ENCODE measurements at regions not wholly inside any gene's neighbourhood (a gene's known extent, or its start where the extent isn't known, plus 50 kb on each side); places are given as distances from the start of the nearest gene placed in this dataset.

DNA sequence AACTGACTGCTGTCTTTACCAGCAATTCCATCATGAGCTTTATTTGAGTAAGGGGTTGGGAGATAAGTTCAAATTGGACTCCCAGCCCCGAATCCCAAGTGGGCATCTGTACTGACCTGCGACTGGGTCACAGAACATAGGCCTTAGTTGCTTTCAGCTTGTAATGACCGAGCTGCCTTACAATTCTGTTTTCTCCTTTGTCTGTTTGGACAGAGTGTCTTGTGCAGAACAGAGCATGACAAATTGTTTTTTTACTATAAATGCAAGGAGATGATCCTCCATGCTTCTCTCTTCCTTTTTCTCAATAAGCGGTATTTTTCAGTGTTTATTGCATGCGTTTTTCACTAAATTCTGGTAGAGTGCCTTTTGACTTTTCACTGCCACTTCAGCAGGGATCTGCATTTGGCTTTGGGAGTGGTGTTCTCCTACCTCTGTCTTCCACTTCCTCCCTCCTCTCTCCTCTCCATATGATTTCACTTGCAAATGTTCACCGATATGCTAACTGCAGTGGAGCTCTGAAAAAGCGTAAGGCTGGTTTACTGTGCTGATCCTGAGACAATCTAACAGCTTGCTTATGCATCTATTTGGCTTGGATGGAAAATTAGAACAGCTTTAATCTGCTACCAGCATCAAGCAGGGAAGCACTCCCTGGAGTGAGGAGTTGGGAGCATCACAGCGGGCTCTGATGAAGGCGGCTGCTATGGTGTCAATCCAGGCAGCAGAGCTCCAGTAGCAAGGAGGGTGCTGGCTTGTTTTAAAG is 158.8 kb upstream of the SMIM21 start:
- no peak overlapping the region for H3K4me3 ChIP-seq (ENCODE audit: low read depth, low read length)
- TF ChIP-seq, protein P1, sequence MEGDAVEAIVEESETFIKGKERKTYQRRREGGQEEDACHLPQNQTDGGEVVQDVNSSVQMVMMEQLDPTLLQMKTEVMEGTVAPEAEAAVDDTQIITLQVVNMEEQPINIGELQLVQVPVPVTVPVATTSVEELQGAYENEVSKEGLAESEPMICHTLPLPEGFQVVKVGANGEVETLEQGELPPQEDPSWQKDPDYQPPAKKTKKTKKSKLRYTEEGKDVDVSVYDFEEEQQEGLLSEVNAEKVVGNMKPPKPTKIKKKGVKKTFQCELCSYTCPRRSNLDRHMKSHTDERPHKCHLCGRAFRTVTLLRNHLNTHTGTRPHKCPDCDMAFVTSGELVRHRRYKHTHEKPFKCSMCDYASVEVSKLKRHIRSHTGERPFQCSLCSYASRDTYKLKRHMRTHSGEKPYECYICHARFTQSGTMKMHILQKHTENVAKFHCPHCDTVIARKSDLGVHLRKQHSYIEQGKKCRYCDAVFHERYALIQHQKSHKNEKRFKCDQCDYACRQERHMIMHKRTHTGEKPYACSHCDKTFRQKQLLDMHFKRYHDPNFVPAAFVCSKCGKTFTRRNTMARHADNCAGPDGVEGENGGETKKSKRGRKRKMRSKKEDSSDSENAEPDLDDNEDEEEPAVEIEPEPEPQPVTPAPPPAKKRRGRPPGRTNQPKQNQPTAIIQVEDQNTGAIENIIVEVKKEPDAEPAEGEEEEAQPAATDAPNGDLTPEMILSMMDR (IDR thresholded peaks at IDR 0.05; ENCODE audit: borderline replicate concordance, insufficient read depth, low read depth, low read length), result no peak

DNA sequence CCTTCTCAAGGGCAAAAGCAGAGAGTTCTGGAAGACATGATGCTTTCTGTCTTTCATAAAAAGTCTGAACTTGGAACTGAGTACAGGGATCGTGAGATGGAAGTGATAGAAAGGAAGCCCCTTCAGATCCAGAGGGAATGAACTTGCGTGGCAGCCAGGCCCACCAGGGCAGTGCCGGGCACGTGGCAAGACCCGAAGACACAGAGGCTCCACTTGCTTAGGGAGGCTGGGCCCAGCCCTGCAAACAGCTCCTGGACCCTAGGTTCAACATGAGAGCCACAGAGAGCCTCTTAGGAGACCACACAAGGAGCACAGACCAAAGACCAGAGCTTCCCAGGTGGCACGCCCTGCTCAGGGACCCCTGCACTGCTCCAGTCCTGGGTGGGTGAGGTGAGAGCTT is 155.4 kb upstream of the SMIM21 start:
- TF ChIP-seq, protein P1 (IDR thresholded peaks at IDR 0.05; ENCODE audit: borderline replicate concordance, insufficient read depth, low read depth, low read length), result no peak
- H3K4me3 ChIP-seq (ENCODE audit: low read depth, low read length), result no peak overlapping the region

DNA sequence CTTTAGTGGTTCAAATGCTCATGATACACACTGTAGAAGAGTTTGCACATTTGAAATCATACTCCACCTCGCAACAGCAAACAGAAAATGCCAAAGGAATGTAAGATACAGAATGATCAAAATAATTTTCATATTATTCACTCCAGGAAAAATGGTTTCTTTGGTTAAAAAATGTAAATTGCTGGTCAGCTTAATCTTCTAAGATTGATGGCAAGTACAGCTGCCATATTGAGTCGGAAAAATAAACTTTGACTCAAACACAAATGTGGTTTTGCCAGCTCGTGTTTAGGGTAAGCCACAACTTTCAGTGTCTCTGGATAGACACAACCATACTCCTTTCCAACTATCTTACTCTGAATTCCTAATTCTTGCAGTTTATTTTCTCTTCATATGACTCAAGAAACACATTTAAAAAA is 154.9 kb upstream of the SMIM21 start:
- no peak overlapping the region for H3K4me3 ChIP-seq (ENCODE audit: low read depth, low read length)
- TF ChIP-seq, protein P1 (IDR thresholded peaks at IDR 0.05; ENCODE audit: borderline replicate concordance, insufficient read depth, low read depth, low read length), result no peak

DNA sequence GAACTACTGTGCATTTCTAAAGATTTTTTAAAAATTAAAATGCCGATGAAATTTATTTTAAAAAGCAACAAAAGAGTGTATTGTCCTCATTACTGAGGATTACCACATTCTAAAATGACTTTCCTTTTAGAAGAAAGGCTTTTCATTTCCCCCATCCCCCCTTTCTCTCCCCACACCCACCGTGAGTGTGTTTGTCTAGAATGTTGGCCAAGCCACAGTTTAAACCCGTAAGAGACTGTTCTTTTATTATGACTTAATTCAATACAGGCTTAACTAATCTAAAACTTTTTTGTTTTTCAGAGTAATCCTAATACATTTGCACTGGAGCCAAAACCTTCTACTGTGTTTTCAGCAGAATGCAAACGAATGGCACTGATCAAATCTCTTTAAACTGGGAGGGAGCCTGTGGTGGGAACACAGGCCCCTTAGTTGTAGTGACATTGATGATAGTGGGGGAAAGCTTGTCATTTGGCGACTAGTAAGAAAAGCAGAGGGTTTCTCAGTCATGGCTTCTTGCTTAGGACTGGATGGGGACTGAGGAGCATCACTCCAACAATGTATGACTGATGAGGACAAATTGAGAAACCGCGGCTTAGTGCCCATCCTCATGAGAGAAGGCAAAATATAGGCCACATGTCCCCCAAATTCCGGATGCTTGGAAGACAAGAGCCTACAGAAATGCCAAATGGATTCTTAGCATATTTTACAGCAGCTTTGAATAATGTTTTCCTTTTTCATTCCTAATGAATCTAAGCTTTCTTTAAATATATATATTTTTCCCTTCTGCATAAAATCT is 154.0 kb upstream of the SMIM21 start:
- H3K4me3 ChIP-seq (ENCODE audit: low read depth, low read length), result no peak overlapping the region
- TF ChIP-seq, protein P1 (IDR thresholded peaks at IDR 0.05; ENCODE audit: borderline replicate concordance, insufficient read depth, low read depth, low read length), result no peak

DNA sequence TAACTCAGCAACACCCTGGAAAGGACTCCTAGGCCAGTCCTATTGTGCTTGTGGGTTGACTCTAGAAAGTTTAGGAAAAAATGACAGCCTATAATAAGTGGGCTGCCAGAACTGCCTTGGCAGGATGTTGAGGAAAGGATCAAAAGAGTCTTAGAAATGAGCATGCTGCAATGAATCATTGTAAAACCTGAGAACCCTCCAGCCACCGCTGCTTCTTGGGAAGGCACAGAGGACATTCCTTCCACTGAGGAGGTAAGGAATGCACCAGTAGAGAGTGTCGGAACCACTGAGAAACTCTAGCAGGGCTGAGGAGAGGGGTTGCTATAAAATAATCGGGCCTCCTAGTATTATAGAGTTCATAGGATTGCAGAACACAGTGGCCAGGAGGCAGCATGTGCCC is 146.7 kb upstream of the SMIM21 start:
- H3K4me3 ChIP-seq (ENCODE audit: low read depth, low read length), result no peak overlapping the region
- TF ChIP-seq, protein P1 (IDR thresholded peaks at IDR 0.05; ENCODE audit: borderline replicate concordance, insufficient read depth, low read depth, low read length), result no peak

DNA sequence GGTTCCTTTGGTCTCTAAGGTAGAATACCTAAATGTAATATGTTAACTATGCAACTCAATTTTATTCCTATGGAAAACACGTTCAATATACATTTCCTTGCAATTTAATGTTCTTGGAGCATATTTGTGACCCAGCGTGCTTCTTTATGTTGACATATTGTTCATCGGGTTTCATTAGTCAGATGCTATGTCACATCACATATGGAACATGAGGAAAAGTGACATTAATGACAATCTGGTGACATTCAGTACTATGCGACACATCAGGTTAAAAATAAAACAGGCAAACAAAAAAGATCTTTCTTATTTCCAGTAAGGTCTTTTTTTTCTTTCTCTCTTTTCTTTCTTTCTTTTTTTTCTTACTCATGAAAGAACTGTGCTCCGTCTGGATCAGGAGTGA is 135.6 kb upstream of the SMIM21 start:
- H3K4me3 ChIP-seq (ENCODE audit: low read depth, low read length), result no peak overlapping the region
- TF ChIP-seq, protein P1 (IDR thresholded peaks at IDR 0.05; ENCODE audit: borderline replicate concordance, insufficient read depth, low read depth, low read length), result no peak

Measured in GM12875 (cell line).